Liver (tissue), 8 donors: ENCODE measurements at regions not wholly inside any gene's neighbourhood (a gene's known extent, or its start where the extent isn't known, plus 50 kb on each side); places are given as distances from the start of the nearest gene placed in this dataset.

ENCODE experiments used
- DNase-seq: peaks from one replicate; pipeline ENCODE4 v3.0.0-alpha.2; 2017; ENCODE audit warnings: low spot score
- H3K27ac ChIP-seq, 2 donors: one replicate each; pipeline ENCODE4 v1.7.0; 2013; ENCODE audit warnings: inconsistent platforms in 2 of 2, low read length in 2 of 2, control low read depth in 1 of 2, low read depth in 1 of 2, mild to moderate bottlenecking in 1 of 2
- H3K27me3 ChIP-seq, 4 donors: one replicate each; pipeline versions ENCODE4 v1.6.1 to v1.7.0; 2013; ENCODE audit warnings: low read length in 3 of 4, inconsistent platforms in 1 of 4, mild to moderate bottlenecking in 1 of 4, moderate library complexity in 1 of 4; ENCODE audit not compliant: control insufficient read depth in 4 of 4, insufficient read depth in 4 of 4
- H3K36me3 ChIP-seq, 4 donors: one replicate each; pipeline versions ENCODE4 v1.6.1 to v1.7.0; 2013; ENCODE audit warnings: low read length in 3 of 4, mild to moderate bottlenecking in 3 of 4, low read depth in 1 of 4, moderate library complexity in 1 of 4; ENCODE audit not compliant: control insufficient read depth in 4 of 4, insufficient read depth in 3 of 4
- H3K4me1 ChIP-seq, 4 donors: one replicate each; pipeline versions ENCODE4 v1.6.1 to v1.7.0; 2013; ENCODE audit warnings: low read length in 3 of 4, mild to moderate bottlenecking in 3 of 4, moderate library complexity in 1 of 4; ENCODE audit not compliant: control insufficient read depth in 4 of 4, insufficient read depth in 4 of 4
- H3K4me3 ChIP-seq, 3 donors: one replicate each; pipeline versions ENCODE4 v1.6.1 to v1.7.0; 2013; ENCODE audit warnings: low read length in 3 of 3, control low read depth in 1 of 3, low read depth in 1 of 3, mild to moderate bottlenecking in 1 of 3
- H3K9ac ChIP-seq, 2 donors: one replicate each; pipeline ENCODE4 v1.7.0; 2013; ENCODE audit warnings: low read length in 2 of 2, mild to moderate bottlenecking in 2 of 2, moderate library complexity in 2 of 2, control low read depth in 1 of 2, low read depth in 1 of 2
- H3K9me3 ChIP-seq, 4 donors: one replicate each; pipeline versions ENCODE4 v1.6.1 to v1.7.0; 2013; ENCODE audit warnings: low read length in 3 of 4; ENCODE audit not compliant: control insufficient read depth in 4 of 4
- CTCF ChIP-seq: fragments of 150-350 bp; IDR thresholded peaks from 2 replicates; pipeline ENCODE4 v1.5.1; 2017; ENCODE audit warnings: improper control_type of control experiment, low read depth, low read length; ENCODE audit not compliant: missing input control
- FOXA1 ChIP-seq: IDR thresholded peaks from 2 replicates; pipeline ENCODE4 v1.6.1; 2016; ENCODE audit warnings: antibody characterized with exemption
- FOXA2 ChIP-seq: IDR thresholded peaks from 2 replicates; pipeline ENCODE4 v1.6.1; 2016; ENCODE audit warnings: antibody characterized with exemption
- GABPA ChIP-seq, 2 donors: IDR thresholded peaks in 1 of 2; conservative IDR thresholded peaks in 1 of 2; 2 replicates each; pipeline ENCODE4 v1.6.1; 2016; ENCODE audit warnings: antibody characterized with exemption in 2 of 2, mild to moderate bottlenecking in 1 of 2, moderate library complexity in 1 of 2
- HNF4A ChIP-seq, 2 donors: conservative IDR thresholded peaks; 2 replicates each; pipeline ENCODE4 v1.6.1; 2016; ENCODE audit warnings: antibody characterized with exemption in 2 of 2, mild to moderate bottlenecking in 2 of 2
- JUND ChIP-seq, 2 donors: IDR thresholded peaks; 2 replicates each; pipeline ENCODE4 v1.6.1; 2016; ENCODE audit warnings: antibody characterized with exemption in 2 of 2
- SP1 ChIP-seq: IDR thresholded peaks from 2 replicates; pipeline ENCODE4 v1.6.1; 2018; ENCODE audit warnings: antibody characterized with exemption, mild to moderate bottlenecking
- WGBS: extraction: QIAGEN DNeasy Blood & Tissue Kit; methylation state at CpG from one replicate; pipeline ENCODE4 v1.1.7; 2013; 5-methylcytosine and 5-hydroxymethylcytosine counted together
- TF ChIP-seq, protein P1 (sequence below): IDR thresholded peaks from 2 replicates; pipeline ENCODE4 v1.6.1; 2016; ENCODE audit warnings: antibody characterized with exemption
- TF ChIP-seq, protein P2 (sequence below): IDR thresholded peaks from 2 replicates; pipeline ENCODE4 v1.6.1; 2016; ENCODE audit warnings: antibody characterized with exemption
- TF ChIP-seq, protein P3 (sequence below): IDR thresholded peaks from 2 replicates; pipeline ENCODE4 v1.6.1; 2016; ENCODE audit warnings: antibody characterized with exemption
- donor health status: healthy.
- donor health status: healthy.
- donor health status: healthy.
- donor health status: healthy.
- donor health status: healthy.

GRCh38 chr4:3643518-3644433, 111.6 kb upstream of the LRPAP1 start:
- 76% methylated on average over 26 of the region's 26 CpGs for WGBS
- no peaks in the 10 kb centered on the region for H3K36me3 ChIP-seq
- H3K4me3 ChIP-seq, result no peak overlapping the region
- H3K9ac ChIP-seq, result no peak overlapping the region
- no peak for DNase-seq
- peaks cover 0 to 2% (median 0%) of the 10 kb centered on the region in 4 donors for H3K27me3 ChIP-seq
- H3K4me1 ChIP-seq, result no peaks in the 10 kb centered on the region
- H3K9me3 ChIP-seq, result no peaks in the 10 kb centered on the region
- TF ChIP-seq SP1, result no peak
- no peak for TF ChIP-seq GABPA (IDR thresholded peaks at IDR 0.05 in 1 of 2, conservative IDR thresholded peaks at IDR 0.05 in 1 of 2)
- TF ChIP-seq, protein P1, sequence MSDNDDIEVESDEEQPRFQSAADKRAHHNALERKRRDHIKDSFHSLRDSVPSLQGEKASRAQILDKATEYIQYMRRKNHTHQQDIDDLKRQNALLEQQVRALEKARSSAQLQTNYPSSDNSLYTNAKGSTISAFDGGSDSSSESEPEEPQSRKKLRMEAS, result no peak
- TF ChIP-seq FOXA2, result no peak
- TF ChIP-seq CTCF, result no peak
- no peak for TF ChIP-seq FOXA1
- TF ChIP-seq, protein P2, sequence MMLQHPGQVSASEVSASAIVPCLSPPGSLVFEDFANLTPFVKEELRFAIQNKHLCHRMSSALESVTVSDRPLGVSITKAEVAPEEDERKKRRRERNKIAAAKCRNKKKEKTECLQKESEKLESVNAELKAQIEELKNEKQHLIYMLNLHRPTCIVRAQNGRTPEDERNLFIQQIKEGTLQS, result no peak
- H3K27ac ChIP-seq, result no peak overlapping the region

DNA sequence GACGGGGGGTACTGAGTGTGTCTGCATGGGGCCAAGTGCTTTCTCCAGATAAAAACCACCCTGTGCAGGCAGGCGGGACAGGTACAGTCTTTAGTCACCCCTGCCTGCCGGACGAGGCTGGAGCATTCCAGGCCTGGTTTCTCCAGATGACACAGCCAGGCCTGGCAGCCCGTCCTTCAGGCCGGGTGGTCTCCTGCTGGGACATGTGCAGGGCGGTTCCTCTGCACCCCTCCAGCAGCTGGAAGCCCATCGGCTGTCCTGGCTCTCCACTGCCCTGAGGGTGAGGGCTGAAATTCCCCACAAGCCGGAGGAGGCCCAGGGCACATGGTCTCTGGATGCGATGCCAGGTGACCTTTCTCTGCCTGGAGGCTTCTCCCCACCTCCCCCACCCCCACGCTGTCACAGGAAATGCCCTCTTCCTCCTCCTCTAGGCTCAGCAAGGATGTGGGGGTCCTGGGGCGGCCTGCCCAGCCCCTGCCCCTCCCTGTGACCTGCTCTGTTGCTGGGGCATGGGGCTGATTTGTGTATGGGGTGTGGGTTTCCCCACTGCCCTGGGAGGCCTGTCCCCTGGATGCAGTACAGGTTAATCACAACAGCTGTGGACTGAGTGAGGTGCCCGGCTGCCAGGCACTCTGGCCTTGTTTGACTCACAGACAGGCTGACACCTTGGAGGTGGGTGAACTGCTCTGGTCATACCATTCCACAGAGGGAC, 110.7 kb upstream of the LRPAP1 start:
- H3K27ac ChIP-seq, result no peak overlapping the region
- no peaks in the 10 kb centered on the region for H3K4me1 ChIP-seq
- H3K4me3 ChIP-seq, result no peak overlapping the region
- peaks cover 0 to 2% (median 0%) of the 10 kb centered on the region in 4 donors for H3K27me3 ChIP-seq
- DNase-seq, result no peak
- no peak overlapping the region for H3K9ac ChIP-seq
- no peaks in the 10 kb centered on the region for H3K36me3 ChIP-seq
- 86% methylated on average over 13 of the region's 13 CpGs for WGBS
- TF ChIP-seq JUND (IDR thresholded peaks at IDR 0.05) (no peak), HNF4A (conservative IDR thresholded peaks at IDR 0.05) (no peak), GABPA (IDR thresholded peaks at IDR 0.05 in 1 of 2, conservative IDR thresholded peaks at IDR 0.05 in 1 of 2) (no peak)
- TF ChIP-seq, protein P2, result no peak
- TF ChIP-seq, protein P3, sequence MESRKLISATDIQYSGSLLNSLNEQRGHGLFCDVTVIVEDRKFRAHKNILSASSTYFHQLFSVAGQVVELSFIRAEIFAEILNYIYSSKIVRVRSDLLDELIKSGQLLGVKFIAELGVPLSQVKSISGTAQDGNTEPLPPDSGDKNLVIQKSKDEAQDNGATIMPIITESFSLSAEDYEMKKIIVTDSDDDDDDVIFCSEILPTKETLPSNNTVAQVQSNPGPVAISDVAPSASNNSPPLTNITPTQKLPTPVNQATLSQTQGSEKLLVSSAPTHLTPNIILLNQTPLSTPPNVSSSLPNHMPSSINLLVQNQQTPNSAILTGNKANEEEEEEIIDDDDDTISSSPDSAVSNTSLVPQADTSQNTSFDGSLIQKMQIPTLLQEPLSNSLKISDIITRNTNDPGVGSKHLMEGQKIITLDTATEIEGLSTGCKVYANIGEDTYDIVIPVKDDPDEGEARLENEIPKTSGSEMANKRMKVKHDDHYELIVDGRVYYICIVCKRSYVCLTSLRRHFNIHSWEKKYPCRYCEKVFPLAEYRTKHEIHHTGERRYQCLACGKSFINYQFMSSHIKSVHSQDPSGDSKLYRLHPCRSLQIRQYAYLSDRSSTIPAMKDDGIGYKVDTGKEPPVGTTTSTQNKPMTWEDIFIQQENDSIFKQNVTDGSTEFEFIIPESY, result no peak
- H3K9me3 ChIP-seq, result no peaks in the 10 kb centered on the region
